Epidermal melanocyte (primary cell): ENCODE measurements at regions not wholly inside any gene's neighbourhood (a gene's known extent, or its start where the extent isn't known, plus 50 kb on each side); places are given as distances from the start of the nearest gene placed in this dataset.

Experiments
- DNase-seq: peaks from one replicate; pipeline ENCODE4 v3.0.0; 2011; ENCODE audit warnings: low spot score; ENCODE audit not compliant: insufficient read length

GRCh38 chr1:106621853-106622252, 434.6 kb upstream of the PRMT6 start:
- DNase-seq: no peak

- no peak for DNase-seq
Observed at GRCh38 chr1:106637566-106637965, 418.9 kb upstream of the PRMT6 start.

GRCh38 chr1:106646261-106646784, 410.2 kb upstream of the PRMT6 start:
- no peak for DNase-seq

- DNase-seq: no peak
Observed at GRCh38 chr1:106646816-106647215, 409.7 kb upstream of the PRMT6 start.

GRCh38 chr1:106651028-106651762, 405.3 kb upstream of the PRMT6 start:
- DNase-seq: no peak

GRCh38 chr1:106659490-106660244, 396.8 kb upstream of the PRMT6 start:
- no peak for DNase-seq

GRCh38 chr1:106675558-106675957, 380.9 kb upstream of the PRMT6 start:
- DNase-seq: no peak

GRCh38 chr1:106676021-106676420, 380.5 kb upstream of the PRMT6 start:
- DNase-seq: no peak

- no peak for DNase-seq
Observed at GRCh38 chr1:106677181-106677580, 379.3 kb upstream of the PRMT6 start.

GRCh38 chr1:106677721-106678120, 378.8 kb upstream of the PRMT6 start:
- DNase-seq: no peak

GRCh38 chr1:106678279-106679050, 378.0 kb upstream of the PRMT6 start:
- no peak for DNase-seq

- DNase-seq: no peak
Observed at GRCh38 chr1:106680216-106680615, 376.3 kb upstream of the PRMT6 start.

- DNase-seq: no peak
Observed at GRCh38 chr1:106680776-106681344, 375.6 kb upstream of the PRMT6 start.

GRCh38 chr1:106681939-106682522, 374.4 kb upstream of the PRMT6 start:
- no peak for DNase-seq

GRCh38 chr1:106688446-106688845, 368.0 kb upstream of the PRMT6 start:
- no peak for DNase-seq

- no peak for DNase-seq
Observed at GRCh38 chr1:106698660-106699059, 357.8 kb upstream of the PRMT6 start.

- no peak for DNase-seq
Observed at GRCh38 chr1:106699433-106699832, 357.0 kb upstream of the PRMT6 start.

GRCh38 chr1:106700211-106700610, 356.3 kb upstream of the PRMT6 start:
- no peak for DNase-seq

- no peak for DNase-seq
Observed at GRCh38 chr1:106705971-106706370, 350.5 kb upstream of the PRMT6 start.

- no peak for DNase-seq
Observed at GRCh38 chr1:106717591-106717990, 338.9 kb upstream of the PRMT6 start.

- no peak for DNase-seq
Observed at GRCh38 chr1:106721790-106722189, 334.7 kb upstream of the PRMT6 start.
